NCI-H1930 (cell line): ENCODE measurements at regions not wholly inside any gene's neighbourhood (a gene's known extent, or its start where the extent isn't known, plus 50 kb on each side); places are given as distances from the start of the nearest gene placed in this dataset.
"Not testable (repeated sequence)": the region's sequence is repeated elsewhere in the genome, so short reads cannot be mapped to it uniquely, and the experiment has no call there.

Experiments
- DNase-seq, 2 experiments: peaks; one replicate each; lab custom pipeline; 2025; lab: John Stamatoyannopoulos, UW

DNA sequence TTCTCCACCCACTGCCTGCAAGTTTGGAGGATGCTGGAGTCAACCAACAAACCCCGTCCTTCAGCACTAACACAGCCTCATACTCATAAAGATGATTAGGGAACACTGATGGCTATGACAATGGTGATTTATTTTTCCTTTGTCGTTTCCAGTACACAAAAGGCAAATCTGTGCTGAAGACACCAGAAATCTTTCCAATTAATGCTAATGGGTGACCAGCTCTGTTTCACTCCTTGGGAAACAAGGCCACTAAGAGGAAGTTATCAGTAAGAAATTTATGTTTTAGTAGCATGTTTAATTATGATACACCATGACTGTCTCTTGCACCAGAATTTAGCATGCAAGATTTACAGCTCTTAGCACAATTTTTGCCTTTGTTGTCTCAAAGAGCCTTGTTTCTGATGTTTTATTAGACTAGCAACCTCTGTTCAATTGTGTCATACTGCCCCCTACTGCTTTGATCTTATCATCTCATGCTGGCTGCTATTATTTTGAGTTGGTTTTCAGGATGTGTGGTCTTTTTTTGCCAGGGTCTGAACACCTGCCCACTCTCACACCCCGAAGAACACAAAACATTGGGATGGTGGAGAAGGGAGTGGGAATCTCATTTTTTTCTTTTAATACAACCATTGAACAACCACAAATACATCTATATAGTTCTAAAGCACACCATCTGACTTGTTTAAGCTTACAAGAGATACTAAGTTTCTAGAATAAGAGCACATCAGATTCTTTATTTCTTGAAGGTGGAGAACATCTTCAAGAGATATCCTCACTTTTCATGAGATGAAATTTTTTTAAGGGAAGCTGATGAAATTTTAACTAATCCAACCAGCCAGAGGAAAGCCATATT, 160.9 kb downstream of the SPTSSA start:
- DNase-seq = peak; percentile 10 to 39

DNA sequence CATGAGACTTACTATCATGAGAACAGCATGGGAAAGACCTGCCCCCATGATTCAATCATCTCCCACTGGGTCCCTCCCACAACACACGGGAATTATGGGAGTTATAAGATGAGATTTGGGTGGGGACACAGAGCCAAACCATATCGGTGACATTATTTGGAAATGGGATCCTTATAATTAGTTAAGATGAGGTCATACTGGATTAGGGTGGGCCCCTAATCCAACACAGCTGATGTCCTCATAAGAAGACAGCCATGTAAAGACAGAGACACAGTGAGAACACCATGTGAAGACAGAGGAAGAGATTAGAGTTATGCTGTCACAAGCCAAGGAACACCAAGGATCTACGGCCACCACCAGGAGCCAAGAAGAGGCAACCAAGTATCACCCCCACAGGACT, 161.7 kb downstream of the SPTSSA start:
- no peak for DNase-seq

DNA sequence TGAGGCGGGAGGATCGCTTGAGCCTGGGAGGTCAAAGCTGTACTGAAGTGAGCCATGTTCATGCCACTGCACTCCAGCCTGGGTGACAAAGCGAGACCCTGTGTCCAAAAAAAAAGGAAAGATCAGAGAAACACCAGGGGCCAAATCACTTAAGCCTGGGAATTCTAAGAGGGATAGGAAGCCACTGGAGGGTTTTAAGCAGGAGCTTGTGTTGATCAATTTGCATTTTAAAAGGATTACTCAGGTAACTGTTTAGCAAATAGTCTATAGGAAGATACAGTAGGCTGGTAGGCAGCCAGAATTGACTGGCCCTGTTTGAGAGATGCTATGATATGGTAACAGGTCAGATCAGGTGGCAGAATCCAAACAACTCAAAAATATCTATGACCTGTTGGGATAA, 162.7 kb downstream of the SPTSSA start:
- DNase-seq = no peak

DNA sequence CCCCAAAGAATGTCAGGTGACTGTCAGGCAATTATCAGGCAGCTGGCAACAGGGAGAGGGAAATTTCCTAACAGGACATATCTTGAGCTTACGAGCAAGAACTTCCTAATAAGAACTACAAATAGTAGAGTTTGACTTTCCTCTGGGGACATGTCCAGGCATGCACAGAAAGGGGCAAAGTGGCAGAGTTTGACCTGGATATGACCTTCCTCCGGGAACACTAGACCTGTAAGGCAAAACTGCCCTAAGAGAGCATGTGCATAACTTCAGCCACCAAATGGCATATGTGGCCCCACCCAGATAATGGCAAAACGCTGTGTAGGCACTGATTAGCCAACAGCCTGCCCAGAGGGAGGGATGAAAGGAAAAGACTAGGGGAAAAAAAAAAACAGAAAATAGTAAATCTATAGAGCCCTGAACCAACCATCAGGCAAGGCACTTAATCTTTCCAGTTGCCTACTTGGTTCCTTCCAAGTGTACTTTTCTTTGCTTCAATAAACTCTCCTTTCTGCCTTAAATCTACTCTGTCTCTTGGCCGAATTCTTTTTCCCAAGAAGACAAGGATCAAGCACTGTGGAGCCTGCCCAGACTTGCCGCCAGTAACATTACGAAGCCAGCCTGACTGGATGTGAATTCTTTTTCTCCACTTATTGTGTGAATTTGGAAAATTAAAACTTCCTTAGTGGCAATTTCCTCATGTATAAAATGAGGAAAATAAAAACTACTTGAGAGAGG, 164.1 kb downstream of the SPTSSA start:
- no peak for DNase-seq

DNA sequence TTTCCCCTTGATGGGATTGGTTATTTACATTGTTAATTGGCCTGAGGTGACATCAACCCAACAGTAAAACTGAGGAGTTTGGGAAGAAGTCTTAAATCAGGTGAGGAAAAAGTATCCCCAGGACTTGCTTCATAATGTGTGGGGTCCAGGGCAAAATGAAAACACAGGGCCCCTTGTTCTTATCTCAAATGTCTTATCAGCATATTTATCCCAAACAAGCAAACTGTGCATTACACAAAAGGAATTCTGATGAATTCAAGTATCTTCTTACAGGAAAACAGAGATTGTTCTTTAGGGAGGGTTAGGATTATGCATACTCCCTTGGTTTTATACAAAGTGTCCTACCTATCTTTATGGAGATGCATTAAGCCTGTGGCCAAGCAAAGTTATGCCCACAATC, 178.4 kb downstream of the SPTSSA start:
- no peak for DNase-seq

DNA sequence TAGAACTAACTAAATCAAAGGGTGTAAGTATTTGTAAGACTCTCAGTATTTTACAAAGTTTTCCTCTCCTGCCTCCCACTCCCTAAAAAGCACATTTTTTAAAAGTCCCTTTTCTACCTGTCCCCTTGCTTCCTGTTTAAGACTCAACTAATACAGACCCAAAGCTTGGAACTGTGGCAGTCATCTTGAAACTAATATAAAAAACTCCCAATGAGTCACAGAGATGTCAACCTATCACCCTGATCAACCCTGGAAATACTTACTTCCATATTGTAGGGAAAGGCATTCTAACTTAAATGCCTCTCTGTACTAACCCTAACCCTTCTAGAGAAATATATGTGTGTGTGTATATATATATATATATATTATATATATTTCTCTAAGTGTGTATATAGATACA, 184.8 kb downstream of the SPTSSA start:
- DNase-seq = no peak

DNA sequence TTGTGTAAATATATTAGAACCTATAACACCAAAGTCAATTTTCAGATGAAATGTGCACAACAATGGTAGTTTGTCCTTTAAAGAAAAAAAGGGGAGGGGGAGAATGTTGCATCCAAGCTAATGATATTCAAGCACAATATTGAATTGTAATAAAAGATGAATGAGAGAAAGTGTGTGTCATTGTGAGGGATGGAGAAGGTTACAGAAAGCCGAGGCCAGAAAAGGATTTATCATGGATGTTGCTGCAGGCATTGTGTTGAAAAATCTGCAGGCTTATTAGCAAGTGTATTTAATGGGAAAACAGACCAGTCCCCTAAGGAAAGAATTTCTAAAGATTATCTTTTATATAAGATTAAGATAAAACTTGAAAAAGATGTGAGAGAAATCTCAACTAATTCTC, 186.5 kb downstream of the SPTSSA start:
- DNase-seq = no peak

DNA sequence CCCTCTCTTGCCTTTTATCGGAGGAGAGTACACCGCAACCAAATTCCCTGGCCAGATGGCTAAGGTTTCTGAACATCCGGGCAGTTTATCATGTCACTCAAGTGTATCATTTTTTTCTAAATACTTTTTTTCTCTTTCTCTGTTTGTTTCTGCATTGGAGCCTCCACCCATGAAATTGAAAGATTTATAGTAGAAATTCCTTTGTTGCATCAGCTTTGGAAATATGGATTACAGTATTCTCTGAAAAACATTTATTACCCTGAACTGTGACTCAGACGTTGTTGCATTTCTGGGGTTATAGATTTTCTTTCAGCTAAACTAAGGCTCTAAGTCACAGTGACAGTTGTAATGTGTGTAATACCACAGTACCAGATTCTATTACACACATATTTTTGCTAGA, 187.0 kb downstream of the SPTSSA start:
- DNase-seq = no peak

DNA sequence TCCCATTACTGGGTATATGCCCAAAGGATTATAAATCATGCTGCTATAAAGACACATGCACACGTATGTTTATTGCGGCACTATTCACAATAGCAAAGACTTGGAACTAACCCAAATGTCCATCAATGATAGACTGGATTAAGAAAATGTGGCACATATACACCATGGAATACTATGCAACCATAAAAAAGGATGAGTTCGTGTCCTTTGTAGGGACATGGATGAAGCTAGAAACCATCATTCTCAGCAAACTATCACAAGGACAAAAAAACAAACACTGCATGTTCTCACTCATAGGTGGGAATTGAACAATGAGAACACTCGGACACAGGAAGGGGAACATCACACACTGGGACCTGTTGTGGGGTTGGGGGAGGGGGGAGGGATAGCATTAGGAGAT, 188.3 kb downstream of the SPTSSA start:
- not testable (repeated sequence) for DNase-seq

DNA sequence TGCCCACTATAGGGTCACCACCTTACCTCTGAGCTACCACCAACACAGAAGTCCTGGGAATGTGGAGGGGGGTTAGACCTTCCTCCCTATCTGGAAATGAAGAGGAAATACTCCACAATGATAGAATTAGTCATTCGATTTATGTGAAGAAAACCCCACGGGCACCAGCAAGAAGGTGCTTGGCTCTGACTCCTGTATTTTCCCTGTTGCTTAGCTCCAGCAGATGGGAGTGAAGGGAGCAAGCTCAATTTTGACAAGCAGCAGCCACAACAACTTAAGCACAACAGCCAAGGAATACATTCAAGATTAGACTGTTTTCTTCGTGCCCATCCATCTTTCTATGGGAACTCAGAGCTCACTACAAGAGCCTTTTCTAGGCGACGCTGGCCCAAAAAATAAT, 191.7 kb downstream of the SPTSSA start:
- no peak for DNase-seq

DNA sequence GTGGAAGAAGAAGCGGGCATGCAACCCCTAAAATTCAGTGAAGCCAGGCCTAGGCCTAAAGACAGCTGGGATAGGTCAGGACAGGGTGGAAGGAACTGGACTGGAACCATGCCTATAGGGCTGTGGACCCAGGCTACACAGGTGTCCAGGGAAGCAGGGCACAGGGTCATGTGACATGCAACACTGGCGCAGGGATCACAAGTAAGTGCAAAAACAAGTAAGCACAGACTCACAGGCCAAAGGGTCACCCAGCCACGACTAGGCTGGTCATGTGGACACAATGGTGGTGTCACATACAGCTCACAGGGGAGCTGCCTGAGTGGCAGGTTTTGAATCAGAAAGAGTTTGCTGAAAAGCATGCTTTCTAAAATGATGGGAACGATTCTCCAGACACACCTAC, 195.7 kb downstream of the SPTSSA start:
- no peak for DNase-seq

DNA sequence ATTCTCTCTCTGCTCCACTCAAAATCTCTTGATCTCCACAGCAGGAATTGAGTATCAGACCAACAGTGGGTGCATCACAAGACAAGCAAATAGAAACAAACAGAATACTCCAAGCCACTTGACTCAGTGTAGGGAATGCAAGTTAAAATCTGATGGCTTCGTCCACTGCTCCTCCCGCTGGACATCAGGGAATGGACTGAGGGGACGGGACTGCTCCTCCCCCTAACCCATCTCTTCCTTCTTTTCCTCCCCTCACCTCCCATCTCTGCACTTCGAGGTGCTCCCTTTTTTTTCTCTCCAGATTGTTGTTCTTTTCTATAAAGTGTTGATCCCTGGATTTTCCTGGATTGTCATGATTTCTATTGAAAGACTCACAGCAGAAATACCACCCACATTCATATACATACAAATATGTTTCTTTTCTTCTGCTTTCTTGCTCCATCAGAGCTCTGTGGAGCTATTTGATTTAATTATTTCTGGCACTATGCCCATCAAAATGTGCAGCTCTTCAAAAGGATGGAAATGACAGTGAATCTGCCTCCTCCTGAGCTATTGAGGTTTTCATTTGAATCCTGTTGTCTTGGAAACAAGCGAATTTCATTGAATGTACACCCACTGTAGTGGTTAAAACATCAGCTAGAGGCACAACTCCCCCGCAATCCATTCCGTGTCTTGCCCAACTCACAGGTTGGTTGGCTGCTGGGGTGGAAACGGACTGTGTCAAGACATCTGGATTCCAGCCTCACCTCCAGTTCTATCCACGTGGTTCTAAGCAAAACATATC, 199.7 kb downstream of the SPTSSA start:
- no peak for DNase-seq

DNA sequence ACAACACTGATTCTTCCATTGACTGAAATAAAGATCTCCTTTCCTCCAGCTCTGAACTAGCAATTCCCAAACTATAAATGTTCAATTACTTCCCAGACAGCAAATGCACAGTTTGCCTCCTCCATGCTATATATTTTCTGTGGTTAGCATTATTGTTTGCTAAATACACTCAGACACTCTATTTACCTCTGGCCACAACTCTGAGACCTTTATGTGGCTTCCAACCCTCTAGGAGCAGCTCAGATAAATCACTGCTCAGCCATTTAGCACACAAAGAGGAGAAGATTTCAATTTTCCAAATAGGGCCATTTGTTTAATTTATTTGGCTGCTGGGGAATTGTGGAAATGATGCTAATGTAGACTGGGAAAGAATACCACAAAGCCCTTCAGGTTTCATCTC, 202.0 kb downstream of the SPTSSA start:
- no peak for DNase-seq

DNA sequence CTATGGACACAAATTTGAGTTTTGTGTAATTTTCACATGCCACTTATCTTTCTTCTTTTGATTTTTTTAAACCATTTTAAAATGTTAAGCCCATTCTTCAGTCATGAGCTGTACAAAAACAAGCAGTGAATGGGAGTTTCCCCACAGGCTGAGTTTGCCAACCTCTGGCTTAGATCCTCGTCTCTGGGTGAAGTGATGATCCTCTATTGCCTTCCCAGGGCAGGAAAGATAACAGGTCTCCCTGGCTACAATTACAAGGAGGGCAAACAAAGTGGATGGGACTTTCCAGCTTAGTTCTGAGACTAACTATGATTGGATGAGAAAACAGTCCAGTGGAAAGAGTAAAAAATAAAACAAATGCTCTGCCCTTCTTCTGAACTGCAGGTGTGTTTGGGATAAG, 203.7 kb downstream of the SPTSSA start:
- DNase-seq = no peak

DNA sequence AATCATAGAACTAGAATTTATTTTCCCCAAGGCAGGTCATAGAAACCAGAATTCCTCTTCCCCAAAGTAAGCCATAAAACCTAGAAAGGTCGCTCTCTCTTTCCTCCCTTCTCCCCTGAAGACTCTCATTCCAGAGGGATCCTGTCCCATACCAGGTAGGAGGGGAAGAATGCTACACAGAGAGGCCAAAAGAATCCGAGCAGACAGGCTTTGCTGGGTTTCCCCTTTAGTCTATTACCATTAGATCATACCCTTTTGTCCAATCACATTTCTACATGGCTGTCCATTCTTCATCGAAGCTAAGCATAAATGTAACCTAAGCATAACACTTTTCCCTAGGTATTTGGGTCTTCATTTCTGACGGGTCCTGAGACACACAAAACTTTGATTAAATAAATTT, 204.5 kb downstream of the SPTSSA start:
- no peak for DNase-seq

DNA sequence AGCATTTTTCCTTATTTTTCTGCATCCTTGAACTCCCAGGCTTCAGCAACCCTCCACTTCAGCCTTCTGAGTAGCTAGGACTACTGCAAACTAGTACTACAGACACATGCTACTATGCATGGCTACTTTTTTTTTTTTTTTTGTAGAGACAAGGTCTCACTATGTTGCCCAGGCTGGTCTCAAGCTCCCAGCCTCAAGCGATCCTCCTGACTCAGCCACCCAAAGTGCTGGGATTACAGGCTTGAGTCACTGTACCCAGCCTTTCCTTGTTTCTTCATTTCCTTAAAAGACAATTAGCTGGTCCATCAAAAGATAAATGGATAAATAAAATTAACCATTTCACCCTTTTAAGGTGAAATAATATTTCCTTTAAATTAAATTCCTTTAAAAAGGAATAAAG, 205.8 kb downstream of the SPTSSA start:
- no peak for DNase-seq

DNA sequence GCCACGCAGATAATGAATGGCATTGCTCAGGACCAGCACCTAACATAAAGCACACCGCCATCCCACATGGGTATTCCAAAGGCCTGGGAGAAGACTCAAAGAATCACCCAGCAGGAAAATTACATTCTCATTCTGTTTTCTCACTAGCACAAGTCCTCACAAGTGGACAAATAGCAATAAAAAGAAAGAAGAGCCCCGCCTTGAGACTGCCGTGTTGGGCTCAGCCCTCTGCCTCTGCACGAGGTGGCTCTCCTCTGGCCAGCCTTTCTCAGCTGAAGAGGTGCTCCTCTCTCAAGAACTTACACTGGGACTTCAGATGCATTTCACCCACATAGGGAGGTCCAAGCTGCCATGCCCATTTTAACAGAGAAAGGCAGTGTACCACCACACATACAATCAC, 207.5 kb downstream of the SPTSSA start:
- no peak for DNase-seq

DNA sequence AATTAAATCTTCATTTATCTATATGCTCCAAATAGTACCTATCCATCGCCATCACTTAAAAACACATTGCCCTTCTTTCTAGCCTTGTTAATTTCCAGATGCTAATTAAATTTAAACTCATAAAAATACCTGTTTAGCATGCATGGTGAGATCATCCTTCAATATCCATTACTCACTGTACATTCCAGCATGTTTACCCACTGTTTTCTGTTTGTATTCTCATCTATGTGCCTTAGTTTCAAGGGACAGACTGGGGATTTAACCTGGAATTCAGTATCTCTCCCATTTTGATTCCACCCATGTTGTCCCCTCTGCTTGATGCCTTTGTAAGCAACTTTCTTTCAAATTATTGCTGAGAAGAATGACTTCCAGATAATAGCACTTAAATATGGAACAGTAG, 208.0 kb downstream of the SPTSSA start:
- DNase-seq = no peak

DNA sequence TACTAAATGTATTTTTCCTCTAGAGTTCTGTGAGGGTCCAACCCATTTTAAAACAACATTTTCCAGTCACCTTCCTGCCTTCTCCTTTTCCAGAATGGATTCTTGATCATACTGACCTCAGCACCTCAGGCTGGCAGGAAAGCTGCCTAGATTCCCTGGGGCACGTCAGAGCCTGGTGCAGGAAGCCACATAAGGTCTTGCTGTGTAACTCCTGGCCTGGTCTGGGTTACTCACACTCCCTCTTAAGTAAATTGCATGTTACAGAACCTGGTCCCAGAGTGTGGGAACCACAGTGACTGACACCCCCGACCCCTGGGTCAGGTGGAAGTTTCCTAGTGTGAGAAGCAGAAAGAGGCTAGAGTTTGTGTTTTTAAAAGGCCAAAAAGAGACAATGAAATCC, 209.8 kb downstream of the SPTSSA start:
- no peak for DNase-seq

DNA sequence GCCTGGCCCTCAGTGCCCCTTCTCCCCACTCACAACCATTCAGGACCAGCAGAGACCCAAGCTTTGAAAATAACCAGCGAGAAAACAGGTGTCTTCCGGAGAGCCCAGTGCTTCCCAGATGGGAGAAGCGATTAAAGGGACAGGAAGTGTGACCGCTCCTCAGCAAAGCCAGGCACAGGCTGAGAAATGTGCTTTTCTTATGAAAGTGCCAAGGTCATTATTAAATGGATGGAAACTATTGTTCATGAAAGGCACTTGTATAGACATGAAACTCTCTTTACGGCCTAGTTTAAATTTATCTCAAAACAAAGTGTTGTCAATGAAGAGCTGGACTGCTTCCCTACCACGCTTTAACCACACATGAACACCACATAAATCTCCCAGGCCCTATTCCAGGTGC, 210.4 kb downstream of the SPTSSA start:
- no peak for DNase-seq

DNA sequence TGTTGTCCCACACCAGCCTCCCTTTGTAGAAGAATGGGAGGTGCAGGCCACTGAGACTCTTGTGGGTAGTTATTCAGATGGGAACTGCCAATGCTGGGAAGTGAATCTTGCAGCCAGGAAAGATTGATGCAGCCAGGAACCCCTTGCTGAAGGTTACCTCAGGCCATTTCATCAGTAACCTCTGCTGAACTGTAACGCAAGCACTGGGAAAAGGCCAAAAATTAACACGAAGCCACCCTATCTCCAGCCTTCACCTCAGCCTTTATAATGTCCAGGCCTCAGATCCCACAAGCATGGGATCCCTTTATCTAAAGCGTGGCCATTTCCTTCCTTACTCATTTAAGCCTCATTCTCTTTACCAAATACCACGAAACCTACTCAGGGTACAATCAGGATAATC, 211.1 kb downstream of the SPTSSA start:
- DNase-seq = no peak

DNA sequence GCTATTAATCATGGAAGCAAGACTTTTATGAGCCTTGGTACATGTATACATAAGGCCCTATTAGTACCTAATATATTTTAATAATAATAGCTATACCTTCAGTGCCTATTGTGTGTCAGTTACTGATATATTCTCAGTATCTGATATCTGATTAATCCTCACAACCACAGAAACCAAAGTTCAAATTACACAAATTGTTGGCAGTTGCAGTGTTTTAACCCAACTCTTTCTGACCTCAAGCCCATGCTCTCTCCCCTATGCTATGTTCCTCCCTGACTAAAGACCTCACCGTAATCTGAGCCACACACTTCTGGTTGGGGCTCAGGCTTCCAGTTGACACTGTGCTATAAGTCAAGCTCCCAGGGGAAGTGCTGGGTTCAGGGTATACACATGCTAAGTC, 214.4 kb downstream of the SPTSSA start:
- DNase-seq = no peak

DNA sequence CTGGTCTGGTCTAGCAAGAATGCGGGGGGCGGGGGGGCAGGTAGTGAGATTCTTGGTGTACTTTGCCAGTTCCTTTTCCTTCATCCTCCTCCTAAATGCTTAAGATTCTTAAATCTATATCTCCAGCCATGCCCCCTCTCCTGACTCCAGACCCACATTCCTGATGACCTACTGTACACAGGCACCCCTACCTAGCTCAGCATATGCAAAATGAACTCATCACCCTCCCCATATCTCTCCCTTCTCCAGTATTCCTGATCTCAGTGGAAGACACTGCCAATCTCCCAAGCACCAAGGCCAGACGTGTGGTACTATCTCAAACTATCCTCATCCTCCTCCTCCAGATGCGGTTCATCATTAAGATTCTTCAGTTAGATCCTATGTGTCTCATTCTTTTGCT, 215.8 kb downstream of the SPTSSA start:
- DNase-seq = no peak
